ENCODE measurements at regions not wholly inside any gene's neighbourhood (a gene's known extent, or its start where the extent isn't known, plus 50 kb on each side); places are given as distances from the start of the nearest gene placed in this dataset.

DNA sequence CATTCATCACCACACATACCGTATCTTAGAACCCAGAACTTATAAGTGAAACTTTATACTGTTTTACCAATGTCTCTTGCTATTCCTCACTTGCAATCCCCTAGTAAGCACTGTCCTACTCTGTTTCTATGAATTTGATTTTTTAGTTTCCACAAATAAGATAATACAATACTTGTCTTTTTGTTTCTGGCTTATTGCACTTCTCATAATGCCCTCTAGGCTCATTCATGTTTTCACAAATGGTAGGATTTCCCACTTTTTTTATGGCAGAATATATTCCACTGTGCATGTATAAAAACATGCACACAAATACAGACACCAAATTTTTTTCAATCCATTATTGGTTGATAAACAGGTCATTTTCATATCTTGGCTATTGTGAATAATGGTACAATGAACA lies 1742.3 kb upstream of the NUDT12 start:
- H3K27ac Mint-ChIP-seq, result no peak overlapping the region
- H3K79me2 ChIP-seq (ENCODE audit: control insufficient read depth, insufficient read depth, low read length), result no peaks in the 10 kb centered on the region
- no peak overlapping the region for H2AFZ ChIP-seq (ENCODE audit: insufficient read depth, low read depth, low read length, poor library complexity, severe bottlenecking)
- no peak for ATAC-seq (ENCODE audit: low read depth)
- H3K4me3 Mint-ChIP-seq, result no peak overlapping the region
- no peak overlapping the region for H3K27ac ChIP-seq (ENCODE audit: low read length in 2 of 2)
- H4K20me1 ChIP-seq (ENCODE audit: control insufficient read depth, insufficient read depth, low read length, poor library complexity, severe bottlenecking), result no peaks in the 10 kb centered on the region
- no CpG with 5 or more reads among the region's 1 CpG for WGBS (ENCODE audit: insufficient coverage)
- H3K27me3 Mint-ChIP-seq, result no peaks in the 10 kb centered on the region
- no peak overlapping the region for H3K4me2 ChIP-seq (replicated peaks; ENCODE audit: low read depth, low read length, poor library complexity, severe bottlenecking)
- TF ChIP-seq, protein P1, sequence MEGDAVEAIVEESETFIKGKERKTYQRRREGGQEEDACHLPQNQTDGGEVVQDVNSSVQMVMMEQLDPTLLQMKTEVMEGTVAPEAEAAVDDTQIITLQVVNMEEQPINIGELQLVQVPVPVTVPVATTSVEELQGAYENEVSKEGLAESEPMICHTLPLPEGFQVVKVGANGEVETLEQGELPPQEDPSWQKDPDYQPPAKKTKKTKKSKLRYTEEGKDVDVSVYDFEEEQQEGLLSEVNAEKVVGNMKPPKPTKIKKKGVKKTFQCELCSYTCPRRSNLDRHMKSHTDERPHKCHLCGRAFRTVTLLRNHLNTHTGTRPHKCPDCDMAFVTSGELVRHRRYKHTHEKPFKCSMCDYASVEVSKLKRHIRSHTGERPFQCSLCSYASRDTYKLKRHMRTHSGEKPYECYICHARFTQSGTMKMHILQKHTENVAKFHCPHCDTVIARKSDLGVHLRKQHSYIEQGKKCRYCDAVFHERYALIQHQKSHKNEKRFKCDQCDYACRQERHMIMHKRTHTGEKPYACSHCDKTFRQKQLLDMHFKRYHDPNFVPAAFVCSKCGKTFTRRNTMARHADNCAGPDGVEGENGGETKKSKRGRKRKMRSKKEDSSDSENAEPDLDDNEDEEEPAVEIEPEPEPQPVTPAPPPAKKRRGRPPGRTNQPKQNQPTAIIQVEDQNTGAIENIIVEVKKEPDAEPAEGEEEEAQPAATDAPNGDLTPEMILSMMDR (IDR thresholded peaks at IDR 0.05), result no peak
- no peak for TF ChIP-seq EZH2 (IDR thresholded peaks at IDR 0.05; ENCODE audit: borderline replicate concordance, insufficient read depth, low read depth, low read length, poor library complexity, severe bottlenecking)
- H3K4me1 ChIP-seq (ENCODE audit: control insufficient read depth in 2 of 2, insufficient read depth in 2 of 2, low read length in 2 of 2), result no peaks in the 10 kb centered on the region
- H3K4me3 ChIP-seq (ENCODE audit: control extremely low read depth in 1 of 5, extremely low read depth in 1 of 5, insufficient read depth in 1 of 5, low read depth in 2 of 5, low read length in 4 of 5), result no peak overlapping the region
- ChIA-PET POLR2A (no interaction called here), CTCF (no interaction called here)
- no peak overlapping the region for H3K9ac ChIP-seq (ENCODE audit: low read length)
- no peaks in the 10 kb centered on the region for H3K4me1 Mint-ChIP-seq
- no peak for DNase-seq
- no peaks in the 10 kb centered on the region for H3K36me3 ChIP-seq (replicated peaks in 1 of 2; ENCODE audit: control extremely low read depth in 1 of 2, control insufficient read depth in 1 of 2, extremely low read depth in 1 of 2, insufficient read depth in 2 of 2, low read length in 1 of 2)
- H3K27me3 ChIP-seq (replicated peaks in 1 of 4; ENCODE audit: control extremely low read depth in 1 of 4, control insufficient read depth in 3 of 4, insufficient read depth in 4 of 4, low read length in 3 of 4), result no peaks in the 10 kb centered on the region
- H3K9me3 Mint-ChIP-seq (ENCODE audit: insufficient read depth), result peaks cover 5% of the 10 kb centered on the region
- peaks cover 0 to 1% (median 0%) of the 10 kb centered on the region in 3 donors for H3K9me3 ChIP-seq (ENCODE audit: control extremely low read depth in 1 of 3, control insufficient read depth in 2 of 3, insufficient read depth in 1 of 3, low read length in 2 of 3)
- intact Hi-C loops (cut with micrococcal nuclease), result no loop called here

DNA sequence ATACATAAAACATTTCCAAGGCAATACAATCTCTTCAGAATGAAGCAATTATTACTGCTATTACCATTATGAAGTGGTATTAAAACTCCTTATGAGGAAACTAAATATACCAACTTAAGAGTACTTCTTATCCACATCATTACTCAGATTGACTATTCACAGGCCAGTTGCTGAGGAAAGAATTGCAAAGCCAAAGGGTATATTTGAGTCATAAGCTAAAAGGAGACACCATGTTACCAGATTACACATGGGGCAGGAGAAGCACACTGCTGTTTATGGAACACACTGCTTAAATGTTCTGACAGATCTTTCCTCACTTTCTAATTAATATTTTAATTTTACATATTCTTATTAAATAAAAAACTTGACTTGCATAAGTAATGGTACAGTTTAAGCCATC lies 1726.4 kb upstream of the NUDT12 start:
- no peak overlapping the region for H3K4me3 ChIP-seq (ENCODE audit: control extremely low read depth in 1 of 5, extremely low read depth in 1 of 5, insufficient read depth in 1 of 5, low read depth in 2 of 5, low read length in 4 of 5)
- no peak overlapping the region for H3K9ac ChIP-seq (ENCODE audit: low read length)
- intact Hi-C loops (cut with micrococcal nuclease), result no loop called here
- POLR2A ChIA-PET, result no interaction called here
- no peaks in the 10 kb centered on the region for H3K36me3 ChIP-seq (replicated peaks in 1 of 2; ENCODE audit: control extremely low read depth in 1 of 2, control insufficient read depth in 1 of 2, extremely low read depth in 1 of 2, insufficient read depth in 2 of 2, low read length in 1 of 2)
- no peak overlapping the region for H3K4me2 ChIP-seq (replicated peaks; ENCODE audit: low read depth, low read length, poor library complexity, severe bottlenecking)
- H3K27me3 Mint-ChIP-seq, result no peaks in the 10 kb centered on the region
- H3K4me1 Mint-ChIP-seq, result no peaks in the 10 kb centered on the region
- H3K27ac Mint-ChIP-seq, result no peak overlapping the region
- H4K20me1 ChIP-seq (ENCODE audit: control insufficient read depth, insufficient read depth, low read length, poor library complexity, severe bottlenecking), result no peaks in the 10 kb centered on the region
- ATAC-seq (ENCODE audit: low read depth), result no peak
- TF ChIP-seq, protein P1 (IDR thresholded peaks at IDR 0.05), result no peak
- no peak for TF ChIP-seq EZH2 (IDR thresholded peaks at IDR 0.05; ENCODE audit: borderline replicate concordance, insufficient read depth, low read depth, low read length, poor library complexity, severe bottlenecking)
- H2AFZ ChIP-seq (ENCODE audit: insufficient read depth, low read depth, low read length, poor library complexity, severe bottlenecking), result no peak overlapping the region
- H3K27ac ChIP-seq (ENCODE audit: low read length in 2 of 2), result no peak overlapping the region
- H3K9me3 ChIP-seq (ENCODE audit: control extremely low read depth in 1 of 3, control insufficient read depth in 2 of 3, insufficient read depth in 1 of 3, low read length in 2 of 3), result no peaks in the 10 kb centered on the region
- no peaks in the 10 kb centered on the region for H3K27me3 ChIP-seq (replicated peaks in 1 of 4; ENCODE audit: control extremely low read depth in 1 of 4, control insufficient read depth in 3 of 4, insufficient read depth in 4 of 4, low read length in 3 of 4)
- H3K4me3 Mint-ChIP-seq, result no peak overlapping the region
- CTCF ChIA-PET, result no interaction called here
- no peaks in the 10 kb centered on the region for H3K79me2 ChIP-seq (ENCODE audit: control insufficient read depth, insufficient read depth, low read length)
- no peaks in the 10 kb centered on the region for H3K9me3 Mint-ChIP-seq (ENCODE audit: insufficient read depth)
- DNase-seq, result no peak
- no peaks in the 10 kb centered on the region for H3K4me1 ChIP-seq (ENCODE audit: control insufficient read depth in 2 of 2, insufficient read depth in 2 of 2, low read length in 2 of 2)
